ENCODE measurements at regions not wholly inside any gene's neighbourhood (a gene's known extent, or its start where the extent isn't known, plus 50 kb on each side); places are given as distances from the start of the nearest gene placed in this dataset.

- TF ChIP-seq CTCF (optimal IDR thresholded peaks at IDR 0.05 in 1 of 3, IDR thresholded peaks at IDR 0.05 in 1 of 3, conservative IDR thresholded peaks at IDR 0.05 in 1 of 3; ENCODE audit: extremely low read depth in 1 of 3, insufficient read depth in 2 of 3, low read length in 3 of 3) (no peak), EZH2 (IDR thresholded peaks at IDR 0.05; ENCODE audit: low read length) (no peak)
These were observed 328.4 kb upstream of the SPANXN1 start for GRCh38 chrX:144918936-144919335.
